NCI-H526 treated with DMSO at 0.1 percent for 48 hours (cell line): ENCODE measurements at regions not wholly inside any gene's neighbourhood (a gene's known extent, or its start where the extent isn't known, plus 50 kb on each side); places are given as distances from the start of the nearest gene placed in this dataset.

Experiments used
- DNase-seq: peaks from one replicate; lab custom pipeline; 2025; lab: John Stamatoyannopoulos, UW

GRCh38 chr1:221306239-221306638 is 427.0 kb downstream of the HLX start:
- no peak for DNase-seq

GRCh38 chr1:221308534-221309511 is 429.6 kb downstream of the HLX start:
- DNase-seq = no peak

- no peak for DNase-seq
Measured at GRCh38 chr1:221309723-221310122, 430.5 kb downstream of the HLX start.

- DNase-seq = no peak
Measured at GRCh38 chr1:221310180-221310579, 430.9 kb downstream of the HLX start.

GRCh38 chr1:221315330-221315729 is 426.6 kb downstream of the DUSP10 start:
- no peak for DNase-seq

GRCh38 chr1:221316491-221317056 is 425.3 kb downstream of the DUSP10 start:
- no peak for DNase-seq

GRCh38 chr1:221317537-221317936 is 424.4 kb downstream of the DUSP10 start:
- no peak for DNase-seq

GRCh38 chr1:221327954-221328353 is 413.9 kb downstream of the DUSP10 start:
- no peak for DNase-seq

GRCh38 chr1:221328371-221328770 is 413.5 kb downstream of the DUSP10 start:
- DNase-seq = no peak

- DNase-seq = no peak
Measured at GRCh38 chr1:221331273-221332183, 410.4 kb downstream of the DUSP10 start.

- DNase-seq = no peak
Measured at GRCh38 chr1:221334062-221334461, 407.8 kb downstream of the DUSP10 start.

GRCh38 chr1:221335161-221336101 is 406.5 kb downstream of the DUSP10 start:
- DNase-seq = no peak

- DNase-seq = no peak
Measured at GRCh38 chr1:221336126-221336525, 405.8 kb downstream of the DUSP10 start.

- DNase-seq = no peak
Measured at GRCh38 chr1:221337106-221337505, 404.8 kb downstream of the DUSP10 start.

- DNase-seq = no peak
Measured at GRCh38 chr1:221343136-221343535, 398.8 kb downstream of the DUSP10 start.

- DNase-seq = no peak
Measured at GRCh38 chr1:221343607-221344006, 398.3 kb downstream of the DUSP10 start.

- no peak for DNase-seq
Measured at GRCh38 chr1:221344693-221345092, 397.2 kb downstream of the DUSP10 start.

GRCh38 chr1:221347706-221348105 is 394.2 kb downstream of the DUSP10 start:
- no peak for DNase-seq

GRCh38 chr1:221350091-221350490 is 391.8 kb downstream of the DUSP10 start:
- no peak for DNase-seq

- no peak for DNase-seq
Measured at GRCh38 chr1:221356693-221357092, 385.2 kb downstream of the DUSP10 start.

GRCh38 chr1:221363039-221363438 is 378.9 kb downstream of the DUSP10 start:
- no peak for DNase-seq
